A549 (cell line): ENCODE measurements at regions not wholly inside any gene's neighbourhood (a gene's known extent, or its start where the extent isn't known, plus 50 kb on each side); places are given as distances from the start of the nearest gene placed in this dataset.

ENCODE experiments used
- JUNB ChIP-seq: fragments of >200 bp; sonication (Bioruptor Twin); formaldehyde crosslinking; IDR thresholded peaks from 2 replicates; pipeline ENCODE4 v1.6.1; 2016
- RCOR1 ChIP-seq: fragments of 150-350 bp; IDR thresholded peaks from 2 replicates; pipeline ENCODE4 v1.6.1; 2014; ENCODE audit warnings: antibody characterized with exemption, low read length, low read depth

DNA sequence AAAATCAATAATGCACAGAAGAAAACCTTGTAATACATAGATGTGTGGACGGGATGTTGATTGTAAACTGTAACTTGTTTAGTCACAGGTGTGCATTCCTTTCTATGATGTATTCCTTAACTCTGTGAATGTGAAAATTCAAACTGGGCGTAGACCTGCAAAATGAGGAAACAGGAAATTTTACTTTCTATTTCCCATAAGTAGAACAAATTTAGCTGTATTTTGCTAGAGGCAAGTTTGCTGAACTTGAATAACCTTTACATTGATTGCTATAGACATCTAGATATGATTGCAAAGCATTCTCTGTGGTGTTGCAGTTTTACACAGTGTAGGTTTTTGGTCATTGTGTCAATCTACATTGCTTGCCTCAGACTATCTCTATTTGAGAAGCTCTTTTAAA is 368.4 kb upstream of the MAN1A1 start:
- no peak for TF ChIP-seq RCOR1
- no peak for TF ChIP-seq JUNB
